ENCODE measurements at regions not wholly inside any gene's neighbourhood (a gene's known extent, or its start where the extent isn't known, plus 50 kb on each side); places are given as distances from the start of the nearest gene placed in this dataset.

- Histone ChIP-seq H3K4me3 (no peak overlapping the region), H3K36me3 (ENCODE audit: insufficient read depth in 1 of 2, low read depth in 1 of 2) (no peaks in the 10 kb centered on the region), H3K27me3 (ENCODE audit: insufficient read depth in 3 of 3, low read length in 2 of 3) (peaks cover 0 to 14% (median 0%) of the 10 kb centered on the region in 3 donors), H3K9me3 (no peaks in the 10 kb centered on the region), H3K27ac (no peak overlapping the region), H3K4me1 (no peaks in the 10 kb centered on the region)
- WGBS, 3 donors, result 23 to 29% (median 24%) methylated on average over 3 of the region's 3 CpGs
- ATAC-seq (no peak), DNase-seq (no peak)
- intact Hi-C loops (cut with DNase I), result no loop called here
- TF ChIP-seq CTCF (IDR thresholded peaks at IDR 0.05), result no peak
Measured at GRCh38 chr3:43960448-43960840, 269.7 kb downstream of the ABHD5 start.

DNA sequence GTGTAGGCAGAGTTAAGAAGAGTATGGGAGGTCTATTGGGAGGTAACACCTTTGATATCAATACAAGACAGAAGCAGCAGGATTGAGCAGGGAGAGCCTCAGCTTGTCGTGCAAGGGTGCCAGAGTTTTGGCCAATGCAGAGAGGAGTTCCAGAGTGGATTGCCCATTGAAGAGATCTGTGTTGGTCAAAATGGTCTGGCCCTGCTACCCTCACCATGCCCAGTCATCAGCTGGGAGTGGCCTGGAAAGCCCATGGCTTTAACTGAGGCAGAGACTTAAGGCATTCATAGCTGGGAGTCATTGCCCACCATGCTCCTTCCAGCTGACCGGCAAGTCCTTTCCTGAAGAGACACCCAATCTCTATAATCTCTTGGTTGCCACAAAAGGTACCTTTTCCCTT lies 271.3 kb downstream of the ABHD5 start:
- Histone ChIP-seq H3K27me3 (ENCODE audit: insufficient read depth in 3 of 3, low read length in 2 of 3) (peaks cover 0 to 6% (median 0%) of the 10 kb centered on the region in 3 donors), H3K4me3 (no peak overlapping the region), H3K4me1 (no peaks in the 10 kb centered on the region), H3K27ac (no peak overlapping the region), H3K9me3 (no peaks in the 10 kb centered on the region), H3K36me3 (ENCODE audit: insufficient read depth in 1 of 2, low read depth in 1 of 2) (no peaks in the 10 kb centered on the region)
- DNase-seq (no peak), ATAC-seq (no peak)
- intact Hi-C loops (cut with DNase I), result no loop called here
- TF ChIP-seq CTCF (IDR thresholded peaks at IDR 0.05), result no peak
- 86 to 89% (median 89%) methylated on average over 2 of the region's 2 CpGs for WGBS, 3 donors

DNA sequence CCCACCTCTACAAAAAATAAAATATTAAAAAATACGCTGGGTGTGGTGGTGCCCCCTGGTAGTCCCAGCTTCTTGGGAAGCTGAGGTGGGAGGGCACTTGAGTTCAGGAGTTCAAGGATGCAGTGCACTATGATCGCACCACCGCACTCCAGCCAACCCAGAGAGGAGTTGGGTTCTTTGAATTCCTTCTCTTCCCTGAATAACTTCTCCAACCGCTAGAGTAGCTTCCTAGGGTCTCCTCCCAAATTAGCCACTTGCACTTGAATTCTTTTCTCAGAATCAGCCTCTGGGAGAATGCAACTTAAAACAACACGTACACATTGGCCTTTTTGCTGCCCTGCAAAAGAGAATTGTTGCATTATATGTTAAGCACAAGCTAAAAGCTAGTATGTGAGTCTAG lies 272.5 kb downstream of the ABHD5 start:
- peaks cover 0 to 3% (median 0%) of the 10 kb centered on the region in 3 donors for H3K27me3 ChIP-seq (ENCODE audit: insufficient read depth in 3 of 3, low read length in 2 of 3)
- intact Hi-C loops (cut with DNase I), result no loop called here
- 82 to 86% (median 84%) methylated on average over 5 of the region's 5 CpGs for WGBS, 3 donors
- TF ChIP-seq CTCF (IDR thresholded peaks at IDR 0.05), result no peak
- ATAC-seq (no peak), DNase-seq (no peak)
- H3K36me3 ChIP-seq (ENCODE audit: insufficient read depth in 1 of 2, low read depth in 1 of 2), result no peaks in the 10 kb centered on the region
- H3K9me3 ChIP-seq, result no peaks in the 10 kb centered on the region
- no peaks in the 10 kb centered on the region for H3K4me1 ChIP-seq
- no peak overlapping the region for H3K4me3 ChIP-seq
- no peak overlapping the region for H3K27ac ChIP-seq

- Histone ChIP-seq H3K4me3 (no peak overlapping the region), H3K4me1 (no peaks in the 10 kb centered on the region), H3K27ac (no peak overlapping the region), H3K36me3 (ENCODE audit: insufficient read depth in 1 of 2, low read depth in 1 of 2) (no peaks in the 10 kb centered on the region), H3K9me3 (no peaks in the 10 kb centered on the region), H3K27me3 (ENCODE audit: insufficient read depth in 3 of 3, low read length in 2 of 3) (no peaks in the 10 kb centered on the region)
- WGBS, 3 donors, result 57 to 68% (median 67%) methylated on average over 1 of the region's 1 CpG
- intact Hi-C loops (cut with DNase I), result no loop called here
- no peak for TF ChIP-seq CTCF (IDR thresholded peaks at IDR 0.05)
- DNase-seq (no peak), ATAC-seq (no peak)
Measured at GRCh38 chr3:43964640-43965039, 273.9 kb downstream of the ABHD5 start.

GRCh38 chr3:43965656-43966055 lies 274.9 kb downstream of the ABHD5 start:
- DNase-seq (no peak), ATAC-seq (no peak)
- 88 to 100% (median 95%) methylated on average over 1 of the region's 1 CpG for WGBS, 3 donors
- intact Hi-C loops (cut with DNase I), result no loop called here
- Histone ChIP-seq H3K9me3 (no peaks in the 10 kb centered on the region), H3K27me3 (ENCODE audit: insufficient read depth in 3 of 3, low read length in 2 of 3) (peaks cover 0 to 3% (median 0%) of the 10 kb centered on the region in 3 donors), H3K4me1 (no peaks in the 10 kb centered on the region), H3K4me3 (no peak overlapping the region), H3K27ac (no peak overlapping the region), H3K36me3 (ENCODE audit: insufficient read depth in 1 of 2, low read depth in 1 of 2) (no peaks in the 10 kb centered on the region)
- no peak for TF ChIP-seq CTCF (IDR thresholded peaks at IDR 0.05)

Measured in psoas muscle (tissue), 7 donors.